ENCODE measurements at regions not wholly inside any gene's neighbourhood (a gene's known extent, or its start where the extent isn't known, plus 50 kb on each side); places are given as distances from the start of the nearest gene placed in this dataset.

DNA sequence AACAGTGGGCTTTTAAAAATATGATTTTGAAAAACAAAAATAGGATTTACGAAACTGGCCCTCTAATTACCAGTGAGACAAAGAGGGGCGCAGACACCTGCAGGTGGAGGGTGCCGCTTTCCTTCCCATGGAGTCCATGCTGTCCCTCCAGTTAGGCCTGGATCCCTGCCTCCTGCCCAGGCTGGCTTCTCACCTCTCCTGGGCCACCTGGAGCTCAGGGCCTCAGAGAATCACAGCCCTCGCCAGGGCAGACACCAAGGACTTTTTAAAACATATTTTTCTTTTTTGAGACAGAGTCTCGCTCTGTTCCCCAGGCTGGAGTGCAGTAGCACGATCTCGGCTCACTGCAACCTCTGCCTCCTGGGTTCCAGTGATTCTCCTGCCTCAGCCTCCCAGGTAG lies 1437.2 kb downstream of the TBC1D22A start:
- no peak overlapping the region for H3K27ac Mint-ChIP-seq
- ATAC-seq (replicated peaks in 1 of 2): no peak
- H3K27me3 Mint-ChIP-seq (ENCODE audit: low read depth): peaks cover 12% of the 10 kb centered on the region
- no peaks in the 10 kb centered on the region for H3K36me3 Mint-ChIP-seq (ENCODE audit: insufficient read depth in 2 of 2)
- H3K4me3 Mint-ChIP-seq: no peak overlapping the region
- H3K9me3 Mint-ChIP-seq: peaks cover 0 to 2% of the 10 kb centered on the region in 2 donors
- no peak for DNase-seq
- no peaks in the 10 kb centered on the region for H3K4me1 Mint-ChIP-seq (ENCODE audit: low read depth)

DNA sequence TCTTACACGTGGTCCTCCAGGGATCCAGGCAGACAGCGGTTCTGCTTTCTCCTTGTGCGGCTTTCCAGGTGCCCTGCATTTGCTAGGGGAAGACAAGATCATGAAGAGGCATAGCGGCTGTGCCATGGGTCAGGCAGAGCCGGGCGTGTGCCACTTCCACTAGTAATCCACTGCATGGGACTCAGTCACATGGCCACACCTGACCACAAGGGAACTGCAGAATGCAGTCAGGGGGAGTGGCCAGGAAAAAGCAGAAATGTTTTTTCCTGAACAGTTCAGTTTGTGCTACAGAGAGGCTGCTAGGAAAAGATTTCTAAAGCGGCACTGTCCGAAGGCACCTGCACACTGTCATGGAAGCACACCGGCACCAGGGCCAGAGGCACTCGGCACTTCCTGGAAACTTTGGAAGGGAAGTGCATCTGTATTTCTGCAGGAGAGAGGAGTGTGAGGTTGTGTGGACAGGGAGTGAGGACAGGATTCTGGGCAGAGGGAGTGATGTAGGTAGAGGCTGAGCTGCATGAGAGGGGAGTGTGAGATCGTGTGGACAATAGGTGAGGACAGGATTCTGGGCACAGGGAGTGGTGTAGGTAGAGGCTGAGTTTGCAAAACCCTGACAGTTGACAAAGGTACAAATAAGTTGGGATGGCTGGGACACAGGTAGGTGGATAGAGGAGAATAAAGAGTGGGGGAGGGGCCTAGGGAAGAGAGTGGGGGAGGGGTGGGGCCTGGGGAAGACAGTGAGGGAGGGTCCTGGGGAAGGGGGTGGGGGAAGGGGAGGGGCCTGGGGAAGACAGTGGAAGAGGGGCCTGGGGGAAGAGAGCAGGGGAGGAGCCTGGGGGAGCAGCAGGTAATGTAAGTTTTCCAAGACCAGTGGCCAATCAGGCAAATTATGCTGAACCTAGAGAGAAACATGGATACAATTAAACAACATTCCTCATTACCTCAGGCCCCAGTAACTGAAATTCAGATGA lies 1436.3 kb downstream of the TBC1D22A start:
- no peak for ATAC-seq (replicated peaks in 1 of 2)
- Mint-ChIP-seq H3K27ac (no peak overlapping the region), H3K4me1 (ENCODE audit: low read depth) (no peaks in the 10 kb centered on the region), H3K9me3 (peaks cover 0 to 2% of the 10 kb centered on the region in 2 donors), H3K27me3 (ENCODE audit: low read depth) (peaks cover 12% of the 10 kb centered on the region), H3K4me3 (no peak overlapping the region), H3K36me3 (ENCODE audit: insufficient read depth in 2 of 2) (no peaks in the 10 kb centered on the region)
- no peak for DNase-seq

DNA sequence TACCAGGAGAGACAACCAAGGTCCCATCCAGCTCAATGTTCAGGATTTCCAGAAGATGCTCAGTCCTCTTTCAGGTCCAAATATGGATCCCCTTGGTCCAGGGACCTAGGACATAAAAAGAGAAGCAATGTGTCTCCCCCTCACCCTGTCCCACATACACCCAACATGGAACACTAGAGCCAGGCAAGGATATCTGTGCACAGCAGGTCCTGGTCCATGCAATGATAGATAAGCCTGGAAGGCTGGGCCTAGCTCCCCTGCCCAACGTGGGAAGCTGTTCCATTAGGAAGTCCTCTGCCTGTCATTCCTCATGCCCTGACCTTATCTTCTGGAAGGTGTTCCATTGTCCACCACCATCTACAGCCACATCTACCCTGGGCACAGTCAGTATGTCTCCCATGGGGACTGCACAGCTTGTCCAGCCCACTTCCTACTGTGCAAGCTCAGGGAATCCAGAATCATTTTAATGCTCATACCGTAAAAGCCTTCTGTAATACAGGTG lies 1434.8 kb downstream of the TBC1D22A start:
- H3K9me3 Mint-ChIP-seq: peaks cover under 1 to 3% of the 10 kb centered on the region in 2 donors
- no peak for ATAC-seq (replicated peaks in 1 of 2)
- no peak overlapping the region for H3K27ac Mint-ChIP-seq
- peaks cover 12% of the 10 kb centered on the region for H3K27me3 Mint-ChIP-seq (ENCODE audit: low read depth)
- H3K4me1 Mint-ChIP-seq (ENCODE audit: low read depth): no peaks in the 10 kb centered on the region
- no peak for DNase-seq
- H3K4me3 Mint-ChIP-seq: no peak overlapping the region
- H3K36me3 Mint-ChIP-seq (ENCODE audit: insufficient read depth in 2 of 2): peaks cover 0 to under 1% of the 10 kb centered on the region in 2 donors

DNA sequence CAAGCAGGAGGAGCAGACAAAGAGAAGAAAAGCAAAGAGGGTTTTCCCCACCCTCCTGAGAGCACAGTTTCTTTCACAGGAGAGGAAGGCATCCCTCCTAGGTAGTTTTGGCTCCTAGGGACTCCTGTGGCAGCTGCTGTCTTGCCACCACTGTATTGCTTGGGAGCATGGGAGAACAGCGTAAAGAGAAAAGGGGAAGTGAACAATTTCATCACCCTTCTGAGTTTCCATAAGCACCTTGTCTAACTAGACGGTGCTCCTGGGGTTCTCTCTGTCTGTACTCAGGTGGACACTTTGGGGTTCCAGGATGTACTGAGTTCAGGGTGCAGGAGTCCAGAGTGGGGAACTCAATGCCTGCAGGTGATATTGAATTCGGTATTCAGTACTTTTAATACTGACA lies 1430.5 kb downstream of the TBC1D22A start:
- DNase-seq: no peak
- H3K4me1 Mint-ChIP-seq (ENCODE audit: low read depth): no peaks in the 10 kb centered on the region
- no peak overlapping the region for H3K27ac Mint-ChIP-seq
- no peak overlapping the region for H3K4me3 Mint-ChIP-seq
- peaks cover under 1% of the 10 kb centered on the region for H3K27me3 Mint-ChIP-seq (ENCODE audit: low read depth)
- H3K36me3 Mint-ChIP-seq (ENCODE audit: insufficient read depth in 2 of 2): peaks cover 0 to 8% of the 10 kb centered on the region in 2 donors
- ATAC-seq (replicated peaks in 1 of 2): no peak
- H3K9me3 Mint-ChIP-seq: peaks cover 8% of the 10 kb centered on the region in 2 donors

DNA sequence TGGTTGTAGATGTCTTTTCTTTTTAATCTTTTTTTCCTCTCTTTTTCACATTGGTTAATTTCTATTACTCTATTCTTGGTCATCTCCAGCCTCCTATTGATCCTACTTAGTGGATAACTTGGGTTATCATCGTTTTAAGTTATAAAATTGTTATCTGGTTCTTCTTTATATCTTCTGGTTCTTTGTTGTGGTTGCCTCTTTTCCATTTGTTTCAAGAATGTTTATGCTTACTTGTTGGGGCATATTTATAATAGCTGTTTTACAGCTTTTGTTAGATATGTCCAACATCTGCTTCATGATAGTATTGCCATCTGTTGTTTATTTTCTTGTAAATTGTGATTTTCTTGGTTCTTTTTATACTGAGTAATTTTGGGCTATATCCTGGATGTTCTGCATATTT lies 1429.6 kb downstream of the TBC1D22A start:
- DNase-seq: no peak
- no peaks in the 10 kb centered on the region for H3K27me3 Mint-ChIP-seq (ENCODE audit: low read depth)
- H3K27ac Mint-ChIP-seq: no peak overlapping the region
- H3K4me1 Mint-ChIP-seq (ENCODE audit: low read depth): no peaks in the 10 kb centered on the region
- H3K36me3 Mint-ChIP-seq (ENCODE audit: insufficient read depth in 2 of 2): peaks cover 0 to 8% of the 10 kb centered on the region in 2 donors
- peaks cover 8% of the 10 kb centered on the region in 2 donors for H3K9me3 Mint-ChIP-seq
- no peak overlapping the region for H3K4me3 Mint-ChIP-seq
- ATAC-seq (replicated peaks in 1 of 2): no peak

DNA sequence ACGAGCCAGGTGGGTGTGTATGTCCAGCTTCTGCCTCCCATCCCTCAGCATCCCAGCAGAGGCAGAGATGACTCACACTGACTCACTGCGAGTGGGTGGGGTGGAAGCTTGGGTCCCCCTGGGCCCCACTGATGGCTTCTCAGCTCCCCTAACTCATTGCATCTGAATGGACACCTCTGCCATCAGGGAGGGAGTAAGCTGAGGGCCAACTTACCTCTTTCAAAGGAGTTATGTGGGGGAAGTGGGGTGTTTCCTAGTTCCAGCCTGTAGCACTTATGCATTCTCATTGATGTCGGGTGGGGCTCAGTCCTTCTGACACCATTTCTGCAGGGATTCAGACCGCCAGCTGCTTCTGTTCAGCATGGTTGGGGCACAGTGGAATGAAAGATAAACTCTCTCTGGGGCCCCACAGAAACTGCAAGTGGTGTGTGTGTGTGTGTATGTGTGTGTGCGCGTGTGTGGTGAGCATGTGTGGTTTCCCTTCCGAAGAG lies 1425.8 kb downstream of the TBC1D22A start:
- peaks cover 8% of the 10 kb centered on the region in 2 donors for H3K9me3 Mint-ChIP-seq
- DNase-seq (peak in 1 of 2 donors; percentile 4), ATAC-seq (replicated peaks in 1 of 2) (no peak)
- no peak overlapping the region for H3K27ac Mint-ChIP-seq
- no peak overlapping the region for H3K4me3 Mint-ChIP-seq
- H3K36me3 Mint-ChIP-seq (ENCODE audit: insufficient read depth in 2 of 2): peaks cover 0 to 8% of the 10 kb centered on the region in 2 donors
- no peaks in the 10 kb centered on the region for H3K27me3 Mint-ChIP-seq (ENCODE audit: low read depth)
- H3K4me1 Mint-ChIP-seq (ENCODE audit: low read depth): no peaks in the 10 kb centered on the region

DNA sequence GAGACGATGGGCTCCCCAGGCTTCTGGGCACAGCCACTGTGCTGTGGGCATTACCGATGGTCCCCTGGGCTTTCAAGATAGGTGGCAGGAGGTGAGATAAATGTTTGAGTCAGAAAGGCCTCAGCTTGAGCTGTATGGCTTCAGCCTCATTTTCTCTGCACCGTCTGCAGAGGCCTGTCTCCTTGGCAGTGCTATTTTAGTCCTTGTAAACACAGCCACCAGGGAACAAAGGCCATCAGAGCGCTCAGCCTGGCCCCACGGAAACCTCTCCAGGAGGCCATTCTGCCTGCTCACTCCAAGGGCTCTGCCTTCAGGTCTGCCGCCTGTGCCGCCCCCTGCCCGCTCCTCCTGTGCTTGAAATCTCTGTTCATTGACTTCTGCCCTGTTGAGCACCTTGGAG lies 1424.9 kb downstream of the TBC1D22A start:
- H3K27me3 Mint-ChIP-seq (ENCODE audit: low read depth): no peaks in the 10 kb centered on the region
- DNase-seq: no peak
- H3K36me3 Mint-ChIP-seq (ENCODE audit: insufficient read depth in 2 of 2): peaks cover 0 to 8% of the 10 kb centered on the region in 2 donors
- H3K9me3 Mint-ChIP-seq: peaks cover 7 to 8% of the 10 kb centered on the region in 2 donors
- ATAC-seq (replicated peaks in 1 of 2): no peak
- H3K4me1 Mint-ChIP-seq (ENCODE audit: low read depth): no peaks in the 10 kb centered on the region
- no peak overlapping the region for H3K27ac Mint-ChIP-seq
- H3K4me3 Mint-ChIP-seq: no peak overlapping the region

DNA sequence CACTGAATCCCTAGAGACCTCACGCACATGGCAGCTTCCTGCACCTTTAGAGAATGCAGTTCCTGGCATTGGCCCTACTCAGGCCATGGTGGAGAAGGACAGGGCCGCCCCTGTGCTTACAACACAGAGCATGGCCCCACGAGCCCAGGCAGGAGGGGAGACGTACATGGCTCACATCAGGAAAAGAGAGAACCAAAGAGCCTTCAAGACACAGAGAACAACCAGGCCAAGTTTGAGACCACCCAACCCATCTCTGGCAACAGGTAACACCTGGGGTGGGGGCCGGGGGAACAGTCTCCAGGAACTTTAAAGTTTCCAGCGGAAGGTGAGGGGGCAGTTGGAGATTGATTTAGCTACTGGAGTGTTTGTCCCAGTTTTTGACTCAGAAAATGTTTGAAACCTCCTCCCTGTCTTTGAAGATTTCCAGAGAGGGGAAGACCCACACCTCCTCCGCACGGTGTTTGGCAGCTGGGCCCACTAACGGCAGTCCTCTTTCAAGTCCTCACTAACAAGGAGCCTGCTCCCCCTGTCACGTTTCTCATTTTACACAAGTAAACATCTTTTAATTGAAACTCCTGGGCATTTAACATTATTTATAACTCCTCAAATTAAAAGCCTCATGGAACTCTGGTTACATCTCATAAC lies 1423.8 kb downstream of the TBC1D22A start:
- no peak overlapping the region for H3K27ac Mint-ChIP-seq
- H3K27me3 Mint-ChIP-seq (ENCODE audit: low read depth): no peaks in the 10 kb centered on the region
- peaks cover 2% of the 10 kb centered on the region in 2 donors for H3K9me3 Mint-ChIP-seq
- DNase-seq (no peak), ATAC-seq (replicated peaks in 1 of 2) (no peak)
- H3K4me3 Mint-ChIP-seq: no peak overlapping the region
- no peaks in the 10 kb centered on the region for H3K4me1 Mint-ChIP-seq (ENCODE audit: low read depth)
- peaks cover 0 to 2% of the 10 kb centered on the region in 2 donors for H3K36me3 Mint-ChIP-seq (ENCODE audit: insufficient read depth in 2 of 2)

DNA sequence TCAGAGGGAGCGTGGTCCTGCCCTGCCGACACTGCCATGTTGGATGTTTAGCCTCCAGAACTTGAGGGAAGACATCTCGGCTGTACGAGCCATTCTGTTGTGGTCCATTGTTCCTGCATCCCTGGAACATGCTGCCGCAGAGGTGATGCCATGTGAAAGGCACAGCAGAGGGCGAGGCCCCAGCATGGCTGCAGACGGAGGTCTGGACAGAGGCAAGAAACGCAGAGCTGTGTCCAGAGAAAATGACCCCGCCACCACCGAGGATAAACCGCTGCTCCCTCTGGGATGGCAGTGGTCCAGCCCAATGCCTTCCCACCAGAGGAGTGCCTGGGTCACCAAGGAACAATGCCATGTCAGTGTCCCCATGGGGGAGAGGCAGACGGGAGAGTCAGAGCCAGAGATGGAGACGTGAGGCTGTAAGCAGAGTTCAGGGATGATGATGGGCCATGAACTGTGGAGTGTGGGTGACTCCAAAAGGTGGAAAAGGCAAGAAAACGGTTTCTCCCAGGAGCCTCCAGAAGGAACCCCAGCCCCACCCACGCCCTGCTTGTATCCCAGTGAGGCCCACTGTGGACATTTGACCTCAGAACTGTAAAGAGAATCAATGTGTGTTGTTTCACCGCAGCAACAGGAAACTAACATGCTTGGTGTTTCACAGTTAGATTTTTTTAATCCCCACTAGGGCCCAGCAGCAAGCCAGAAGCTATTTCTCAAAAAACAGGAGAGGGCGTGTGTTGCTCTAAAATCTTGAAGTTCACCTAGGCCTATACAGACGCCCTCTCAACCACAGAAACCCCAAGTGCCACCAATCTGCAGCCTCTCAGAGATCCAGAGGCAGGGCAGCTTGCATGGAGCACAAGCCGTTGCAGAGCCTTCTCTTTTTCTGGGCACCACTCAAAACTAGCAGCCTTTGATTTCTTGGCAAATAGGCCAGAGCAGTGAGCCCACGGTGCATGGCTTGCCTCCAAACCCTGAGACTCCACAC lies 1422.9 kb downstream of the TBC1D22A start:
- DNase-seq (no peak), ATAC-seq (replicated peaks in 1 of 2) (no peak)
- H3K27ac Mint-ChIP-seq: no peak overlapping the region
- peaks cover 1 to 2% of the 10 kb centered on the region in 2 donors for H3K9me3 Mint-ChIP-seq
- H3K27me3 Mint-ChIP-seq (ENCODE audit: low read depth): no peaks in the 10 kb centered on the region
- no peaks in the 10 kb centered on the region for H3K36me3 Mint-ChIP-seq (ENCODE audit: insufficient read depth in 2 of 2)
- H3K4me3 Mint-ChIP-seq: no peak overlapping the region
- H3K4me1 Mint-ChIP-seq (ENCODE audit: low read depth): no peaks in the 10 kb centered on the region

DNA sequence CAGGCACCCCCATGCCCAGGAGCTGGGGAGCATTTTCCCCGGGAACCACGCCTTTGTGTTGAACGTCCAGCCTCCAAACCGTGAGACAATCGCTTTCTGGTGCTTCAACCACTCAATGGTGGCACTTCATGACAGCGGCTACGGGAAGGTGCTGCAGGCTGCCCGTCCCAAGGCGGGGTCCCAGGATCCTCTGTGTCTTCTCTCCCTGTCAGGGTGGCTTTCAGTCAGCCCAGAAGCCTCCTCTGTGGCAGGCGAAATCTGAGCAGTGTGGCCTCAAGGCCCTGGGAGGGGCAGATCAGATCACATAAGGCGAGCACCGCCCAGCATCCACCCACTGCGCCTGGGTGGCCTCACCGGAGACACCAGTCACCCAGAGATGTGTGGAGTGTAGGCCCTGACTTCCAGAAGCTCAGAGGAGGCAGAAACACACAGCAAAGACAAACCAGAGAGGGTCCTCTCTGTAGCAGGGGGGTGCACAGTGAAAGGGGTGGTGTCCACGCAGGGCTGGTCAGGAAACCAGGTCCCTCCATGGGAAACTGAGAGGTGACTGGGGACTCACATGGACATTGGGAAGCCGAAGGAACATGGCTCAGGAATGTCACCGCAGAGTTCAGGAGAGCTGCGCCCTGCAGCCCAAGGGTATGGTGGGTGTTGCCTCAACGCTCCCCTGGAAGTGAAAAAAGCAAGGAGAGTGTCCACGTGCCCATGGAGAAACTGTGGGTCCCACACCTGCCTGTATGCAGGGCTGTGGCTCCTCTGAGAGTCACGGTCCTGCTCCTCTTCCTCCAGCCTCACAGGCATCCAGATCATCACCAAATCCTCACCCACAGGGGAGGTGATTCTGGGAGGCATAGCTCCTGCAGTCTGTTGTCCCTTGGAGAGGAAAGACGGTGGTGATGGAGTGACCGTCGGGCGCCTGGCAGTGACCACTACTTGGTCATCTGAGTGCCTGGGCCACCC lies 1420.7 kb downstream of the TBC1D22A start:
- no peak overlapping the region for H3K4me3 Mint-ChIP-seq
- no peaks in the 10 kb centered on the region for H3K36me3 Mint-ChIP-seq (ENCODE audit: insufficient read depth in 2 of 2)
- H3K9me3 Mint-ChIP-seq: no peaks in the 10 kb centered on the region
- no peaks in the 10 kb centered on the region for H3K27me3 Mint-ChIP-seq (ENCODE audit: low read depth)
- ATAC-seq (replicated peaks in 1 of 2) (no peak), DNase-seq (no peak)
- H3K4me1 Mint-ChIP-seq (ENCODE audit: low read depth): no peaks in the 10 kb centered on the region
- H3K27ac Mint-ChIP-seq: no peak overlapping the region

DNA sequence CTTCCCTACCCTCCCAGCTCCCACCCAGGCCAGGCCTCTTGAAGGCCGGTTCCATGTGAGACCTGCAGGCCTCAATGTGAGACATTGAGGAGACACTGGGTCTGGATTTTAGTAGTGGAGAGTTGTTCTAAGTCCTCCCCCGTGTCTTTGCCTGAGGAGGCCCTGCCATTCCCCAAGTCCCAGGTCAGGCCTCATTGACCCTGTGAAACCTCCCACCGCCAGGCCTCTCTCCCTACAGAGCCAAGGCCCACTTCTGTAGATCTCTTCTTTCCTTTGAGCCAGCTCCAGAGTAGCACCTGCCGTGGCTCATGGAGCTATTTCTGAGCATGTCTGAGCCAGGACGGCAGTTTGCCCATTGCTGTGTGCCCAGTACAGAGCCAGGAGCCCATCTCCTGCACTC lies 1419.6 kb downstream of the TBC1D22A start:
- H3K9me3 Mint-ChIP-seq: no peaks in the 10 kb centered on the region
- no peak for DNase-seq
- ATAC-seq (replicated peaks in 1 of 2): no peak
- no peak overlapping the region for H3K27ac Mint-ChIP-seq
- H3K4me1 Mint-ChIP-seq (ENCODE audit: low read depth): no peaks in the 10 kb centered on the region
- H3K36me3 Mint-ChIP-seq (ENCODE audit: insufficient read depth in 2 of 2): no peaks in the 10 kb centered on the region
- no peak overlapping the region for H3K4me3 Mint-ChIP-seq
- H3K27me3 Mint-ChIP-seq (ENCODE audit: low read depth): no peaks in the 10 kb centered on the region
